Breast epithelium (tissue), 4 donors: ENCODE measurements at regions not wholly inside any gene's neighbourhood (a gene's known extent, or its start where the extent isn't known, plus 50 kb on each side); places are given as distances from the start of the nearest gene placed in this dataset.

Source experiments
- DNase-seq, 2 donors: peaks; one replicate each; pipeline ENCODE4 v3.0.0-alpha.2; 2019; ENCODE audit warnings: low spot score in 2 of 2
- H3K27ac ChIP-seq, 2 donors: fragments of 200-600 bp; sonication (generic) in 1 of 2; one replicate each; pipeline ENCODE4 v1.5.1; 2016 to 2019; ENCODE audit warnings: mild to moderate bottlenecking in 1 of 2
- H3K27me3 ChIP-seq, 2 donors: fragments of 200-600 bp; sonication (generic) in 1 of 2; one replicate each; pipeline versions ENCODE4 v1.5.1 to v1.6.0; 2017 to 2019; ENCODE audit warnings: control low read depth in 1 of 2, mild to moderate bottlenecking in 1 of 2
- H3K36me3 ChIP-seq: fragments of 200-600 bp; one replicate; pipeline ENCODE4 v1.5.1; 2019
- H3K4me1 ChIP-seq, 2 donors: fragments of 200-600 bp; sonication (generic); one replicate each; pipeline ENCODE4 v1.5.1; 2016 to 2019; ENCODE audit warnings: control low read depth in 1 of 2
- H3K4me3 ChIP-seq, 3 donors: fragments of 200-600 bp; sonication (generic); 1 replicate in 2 of 3; 2 replicates in 1 of 3; pipeline ENCODE4 v1.5.1; 2016 to 2019; ENCODE audit warnings: mild to moderate bottlenecking in 3 of 3, moderate library complexity in 2 of 3
- H3K9me3 ChIP-seq, 2 donors: fragments of 200-600 bp; sonication (generic) in 1 of 2; one replicate each; pipeline ENCODE4 v1.5.1; 2016 to 2019; ENCODE audit warnings: control low read depth in 1 of 2
- POLR2A ChIP-seq: fragments of 450-650 bp; IDR thresholded peaks from one replicate; pipeline ENCODE4 v1.6.1; 2016; ENCODE audit warnings: antibody characterized with exemption, mild to moderate bottlenecking, moderate library complexity
- POLR2AphosphoS5 ChIP-seq, 3 donors: sonication (generic); formaldehyde crosslinking; IDR thresholded peaks; one replicate each; pipeline ENCODE4 v1.6.1; 2017; ENCODE audit warnings: antibody characterized with exemption in 3 of 3
- intact Hi-C: fragments of 100-400 bp; cut with DNase I; formaldehyde crosslinking; loops from one replicate; pipeline ENCODE4 v1.15.1; 2023; ENCODE audit warnings: low total_unique reads
- TF ChIP-seq, protein P1 (sequence below), 3 donors: fragments of 450-650 bp; IDR thresholded peaks; one replicate each; pipeline ENCODE4 v1.5.1; 2016 to 2017; ENCODE audit warnings: antibody characterized with exemption in 3 of 3, mild to moderate bottlenecking in 3 of 3, moderate library complexity in 3 of 3

- Histone ChIP-seq H3K27ac (no peak overlapping the region), H3K4me3 (no peak overlapping the region), H3K36me3 (no peaks in the 10 kb centered on the region), H3K9me3 (no peaks in the 10 kb centered on the region), H3K27me3 (no peaks in the 10 kb centered on the region), H3K4me1 (no peaks in the 10 kb centered on the region)
- DNase-seq, result no peak
- intact Hi-C loops, result no loop called here
- TF ChIP-seq, protein P1, sequence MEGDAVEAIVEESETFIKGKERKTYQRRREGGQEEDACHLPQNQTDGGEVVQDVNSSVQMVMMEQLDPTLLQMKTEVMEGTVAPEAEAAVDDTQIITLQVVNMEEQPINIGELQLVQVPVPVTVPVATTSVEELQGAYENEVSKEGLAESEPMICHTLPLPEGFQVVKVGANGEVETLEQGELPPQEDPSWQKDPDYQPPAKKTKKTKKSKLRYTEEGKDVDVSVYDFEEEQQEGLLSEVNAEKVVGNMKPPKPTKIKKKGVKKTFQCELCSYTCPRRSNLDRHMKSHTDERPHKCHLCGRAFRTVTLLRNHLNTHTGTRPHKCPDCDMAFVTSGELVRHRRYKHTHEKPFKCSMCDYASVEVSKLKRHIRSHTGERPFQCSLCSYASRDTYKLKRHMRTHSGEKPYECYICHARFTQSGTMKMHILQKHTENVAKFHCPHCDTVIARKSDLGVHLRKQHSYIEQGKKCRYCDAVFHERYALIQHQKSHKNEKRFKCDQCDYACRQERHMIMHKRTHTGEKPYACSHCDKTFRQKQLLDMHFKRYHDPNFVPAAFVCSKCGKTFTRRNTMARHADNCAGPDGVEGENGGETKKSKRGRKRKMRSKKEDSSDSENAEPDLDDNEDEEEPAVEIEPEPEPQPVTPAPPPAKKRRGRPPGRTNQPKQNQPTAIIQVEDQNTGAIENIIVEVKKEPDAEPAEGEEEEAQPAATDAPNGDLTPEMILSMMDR (IDR thresholded peaks at IDR 0.05), result no peak
- TF ChIP-seq POLR2AphosphoS5 (IDR thresholded peaks at IDR 0.05) (no peak), POLR2A (no peak)
These were observed 456.5 kb upstream of the ZNF608 start for GRCh38 chr5:125202871-125203438.

DNA sequence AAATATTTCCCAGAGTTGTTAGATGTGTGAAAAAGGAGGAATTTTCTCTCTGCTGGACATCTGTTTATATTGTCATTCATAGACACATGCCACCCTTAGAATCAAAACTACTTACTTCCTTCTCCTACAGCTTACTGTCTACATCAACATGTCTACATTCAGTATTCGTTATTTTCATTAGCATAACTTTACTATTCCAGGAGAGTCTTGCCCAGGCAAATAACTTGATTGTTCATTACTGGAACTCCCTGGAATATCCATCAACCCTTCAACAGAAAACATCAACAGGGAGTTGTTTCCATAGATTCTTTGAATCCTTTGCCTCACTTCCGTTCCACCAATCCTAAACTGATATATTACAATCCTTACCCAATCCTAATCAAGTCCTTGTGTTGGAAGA lies 457.5 kb upstream of the ZNF608 start:
- intact Hi-C loops, result no loop called here
- no peaks in the 10 kb centered on the region for H3K9me3 ChIP-seq
- H3K36me3 ChIP-seq, result no peaks in the 10 kb centered on the region
- H3K4me1 ChIP-seq, result no peaks in the 10 kb centered on the region
- no peak for TF ChIP-seq POLR2AphosphoS5 (IDR thresholded peaks at IDR 0.05)
- TF ChIP-seq POLR2A, result no peak
- TF ChIP-seq, protein P1 (IDR thresholded peaks at IDR 0.05), result no peak
- no peaks in the 10 kb centered on the region for H3K27me3 ChIP-seq
- no peak overlapping the region for H3K4me3 ChIP-seq
- H3K27ac ChIP-seq, result no peak overlapping the region
- DNase-seq, result no peak

GRCh38 chr5:125205601-125206225 lies 459.3 kb upstream of the ZNF608 start:
- no peaks in the 10 kb centered on the region for H3K27me3 ChIP-seq
- TF ChIP-seq, protein P1 (IDR thresholded peaks at IDR 0.05), result no peak
- no peak for TF ChIP-seq POLR2A
- TF ChIP-seq POLR2AphosphoS5 (IDR thresholded peaks at IDR 0.05), result no peak
- DNase-seq, result no peak
- intact Hi-C loops, result no loop called here
- H3K4me3 ChIP-seq, result no peak overlapping the region
- no peak overlapping the region for H3K27ac ChIP-seq
- no peaks in the 10 kb centered on the region for H3K4me1 ChIP-seq
- H3K9me3 ChIP-seq, result no peaks in the 10 kb centered on the region
- no peaks in the 10 kb centered on the region for H3K36me3 ChIP-seq

DNA sequence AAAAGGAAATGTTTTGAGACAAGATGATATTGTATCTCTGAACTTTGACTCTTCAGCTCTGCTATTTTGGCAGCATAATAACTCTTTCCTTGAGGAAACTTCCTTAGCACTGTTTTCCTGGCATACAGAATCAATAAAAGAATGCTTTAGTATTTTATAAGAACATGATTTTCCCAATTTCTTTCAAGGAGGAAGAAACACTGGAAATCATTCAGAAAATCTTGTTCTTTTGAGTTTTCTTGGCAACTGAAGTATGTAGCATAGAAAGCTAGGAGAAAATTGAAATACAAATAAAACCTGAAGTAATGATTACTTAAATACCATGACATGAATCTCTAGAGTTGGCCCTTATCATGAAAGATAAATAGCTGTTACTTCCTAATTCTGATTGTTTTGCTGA lies 461.4 kb upstream of the ZNF608 start:
- no peaks in the 10 kb centered on the region for H3K27me3 ChIP-seq
- TF ChIP-seq POLR2AphosphoS5 (IDR thresholded peaks at IDR 0.05) (no peak), POLR2A (no peak)
- TF ChIP-seq, protein P1 (IDR thresholded peaks at IDR 0.05), result no peak
- H3K27ac ChIP-seq, result no peak overlapping the region
- intact Hi-C loops, result no loop called here
- no peak for DNase-seq
- no peaks in the 10 kb centered on the region for H3K9me3 ChIP-seq
- H3K4me1 ChIP-seq, result no peaks in the 10 kb centered on the region
- H3K4me3 ChIP-seq, result no peak overlapping the region
- H3K36me3 ChIP-seq, result no peaks in the 10 kb centered on the region

DNA sequence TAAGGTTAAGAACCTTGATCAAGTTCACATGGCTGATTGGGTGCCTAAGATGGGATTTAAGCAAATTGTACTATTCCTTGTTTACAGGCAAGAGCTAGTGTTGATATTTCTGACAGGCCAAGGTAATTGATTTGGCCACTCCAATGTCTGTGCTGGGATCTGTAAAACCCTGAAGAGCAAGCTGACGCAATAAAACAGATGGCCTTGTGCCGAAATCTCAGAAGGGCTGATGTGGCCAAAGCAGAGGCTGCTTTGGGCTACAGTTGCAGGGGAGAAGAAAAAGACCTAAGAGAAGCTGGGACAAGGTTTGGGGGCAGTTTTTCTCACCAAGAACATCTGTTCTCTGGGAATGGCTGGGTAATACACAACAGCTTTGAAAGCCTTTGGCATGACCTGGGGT lies 463.2 kb upstream of the ZNF608 start:
- DNase-seq, result no peak
- no peak overlapping the region for H3K4me3 ChIP-seq
- H3K9me3 ChIP-seq, result no peaks in the 10 kb centered on the region
- H3K4me1 ChIP-seq, result no peaks in the 10 kb centered on the region
- intact Hi-C loops, result no loop called here
- TF ChIP-seq POLR2AphosphoS5 (IDR thresholded peaks at IDR 0.05), result peak in 1 of 3 donors; percentile 23
- TF ChIP-seq POLR2A, result no peak
- TF ChIP-seq, protein P1 (IDR thresholded peaks at IDR 0.05), result no peak
- H3K27ac ChIP-seq, result no peak overlapping the region
- H3K36me3 ChIP-seq, result no peaks in the 10 kb centered on the region
- no peaks in the 10 kb centered on the region for H3K27me3 ChIP-seq
